IMR-90 (cell line): ENCODE measurements at regions not wholly inside any gene's neighbourhood (a gene's known extent, or its start where the extent isn't known, plus 50 kb on each side); places are given as distances from the start of the nearest gene placed in this dataset.

Experiments
- ATAC-seq: fragments of 200-7000 bp; cut with Tn5 transposase; 2 replicates; pipeline ENCODE4 v1.9.1; 2020; ENCODE audit warnings: low read depth, mild to moderate bottlenecking, moderate library complexity
- BruUV-seq: library from RNA; stranded (reverse); fragments of 400-500 nt; replicated peaks from 2 replicates; lab custom pipeline; 2021; lab: Mats Ljungman, UMichigan
- CTCF ChIA-PET: fragments of 300-600 bp; formaldehyde crosslinking; extraction: SDS; loops from one replicate; lab custom pipeline; 2021; ENCODE audit warnings: antibody characterized with exemption; lab: Yijun Ruan, JAX
- POLR2A ChIA-PET: fragments of 300-600 bp; sonication (Branson Sonifier 250); formaldehyde crosslinking; loops from one replicate; lab custom pipeline; 2022; ENCODE audit warnings: antibody characterized with exemption; ENCODE audit not compliant: unreplicated experiment; lab: Charles Lee
- DNase-seq: peaks from one replicate; pipeline ENCODE4 v3.0.0; 2013
- H2AFZ ChIP-seq: replicated peaks from 2 replicates; pipeline ENCODE3; 2013; ENCODE audit warnings: low read length, mild to moderate bottlenecking; ENCODE audit not compliant: poor library complexity
- H2AK5ac ChIP-seq: 2 replicates; pipeline ENCODE4 v1.6.1; 2013; ENCODE audit warnings: low read depth, low read length, inconsistent platforms
- H2AK9ac ChIP-seq: replicated peaks from 2 replicates; pipeline ENCODE3; 2013; ENCODE audit warnings: mild to moderate bottlenecking, low read depth, low read length, moderate library complexity; ENCODE audit not compliant: poor library complexity
- H2BK120ac ChIP-seq: 2 replicates; pipeline ENCODE4 v1.6.1; 2013; ENCODE audit warnings: low read depth, low read length, inconsistent platforms
- H2BK15ac ChIP-seq: 3 replicates; pipeline ENCODE4 v1.6.1; 2013; ENCODE audit warnings: low read depth, low read length, inconsistent platforms
- H2BK20ac ChIP-seq: 2 replicates; pipeline ENCODE4 v1.6.1; 2013; ENCODE audit warnings: low read depth, mild to moderate bottlenecking, inconsistent platforms, low read length, moderate library complexity
- H2BK5ac ChIP-seq: 2 replicates; pipeline ENCODE4 v1.6.1; 2013; ENCODE audit warnings: mild to moderate bottlenecking, low read depth, low read length, inconsistent platforms; ENCODE audit not compliant: poor library complexity, severe bottlenecking
- H3K14ac ChIP-seq: replicated peaks from 2 replicates; pipeline ENCODE4 v1.6.1; 2013; ENCODE audit warnings: low read depth, low read length, inconsistent platforms
- H3K18ac ChIP-seq: 2 replicates; pipeline ENCODE4 v1.6.1; 2013; ENCODE audit warnings: low read depth, low read length, control low read depth
- H3K23ac ChIP-seq: 2 replicates; pipeline ENCODE4 v1.6.1; 2013; ENCODE audit warnings: low read depth, low read length, inconsistent platforms
- H3K27ac ChIP-seq: 2 replicates; pipeline ENCODE4 v1.5.1; 2013; ENCODE audit warnings: mild to moderate bottlenecking, control low read depth, low read length; ENCODE audit not compliant: insufficient read depth
- H3K27me3 ChIP-seq: 2 replicates; pipeline ENCODE4 v1.6.1; 2013; ENCODE audit warnings: low read length; ENCODE audit not compliant: control insufficient read depth, insufficient read depth
- H3K36me3 ChIP-seq: 2 replicates; pipeline ENCODE4 v1.6.1; 2013; ENCODE audit warnings: low read length, mixed read lengths; ENCODE audit not compliant: control insufficient read depth, insufficient read depth
- H3K4ac ChIP-seq: 2 replicates; pipeline ENCODE4 v1.6.1; 2013; ENCODE audit warnings: low read depth, low read length, inconsistent platforms
- H3K4me1 ChIP-seq: 2 replicates; pipeline ENCODE4 v1.6.1; 2013; ENCODE audit warnings: low read length, mixed read lengths; ENCODE audit not compliant: control insufficient read depth, insufficient read depth
- H3K4me2 ChIP-seq: 2 replicates; pipeline ENCODE4 v1.6.1; 2013; ENCODE audit warnings: low read depth, mild to moderate bottlenecking, control low read depth, low read length, moderate library complexity
- H3K4me3 ChIP-seq: 2 replicates; pipeline ENCODE4 v1.5.1; 2013; ENCODE audit warnings: low read depth, mild to moderate bottlenecking, control low read depth, low read length, moderate library complexity; ENCODE audit not compliant: insufficient read depth
- H3K56ac ChIP-seq: 2 replicates; pipeline ENCODE4 v1.6.1; 2013; ENCODE audit warnings: low read length, inconsistent platforms; ENCODE audit not compliant: insufficient read depth; ENCODE audit errors: extremely low read depth
- H3K79me1 ChIP-seq, 2 experiments: 2 replicates each; pipeline ENCODE4 v1.6.1; 2013; ENCODE audit warnings: low read length in 2 of 2, inconsistent platforms in 1 of 2, low read depth in 1 of 2
- H3K9ac ChIP-seq: 2 replicates; pipeline ENCODE4 v1.6.1; 2013; ENCODE audit warnings: low read depth, low read length, control low read depth
- H3K9me1 ChIP-seq: 2 replicates; pipeline ENCODE4 v1.6.1; 2013; ENCODE audit warnings: low read length, inconsistent platforms; ENCODE audit not compliant: insufficient read depth
- H3K9me3 ChIP-seq: 2 replicates; pipeline ENCODE4 v1.6.1; 2013; ENCODE audit warnings: low read length; ENCODE audit not compliant: control insufficient read depth, insufficient read depth
- H4K20me1 ChIP-seq: 2 replicates; pipeline ENCODE4 v1.6.1; 2013; ENCODE audit warnings: low read length, inconsistent platforms; ENCODE audit not compliant: insufficient read depth
- H4K5ac ChIP-seq: 2 replicates; pipeline ENCODE4 v1.6.1; 2013; ENCODE audit warnings: mild to moderate bottlenecking, low read depth, low read length, control low read depth
- H4K8ac ChIP-seq, 2 experiments: 2 replicates each; pipeline ENCODE4 v1.6.1; 2013; ENCODE audit warnings: low read depth in 2 of 2, low read length in 2 of 2, control low read depth in 1 of 2, inconsistent platforms in 1 of 2
- H4K91ac ChIP-seq: 2 replicates; pipeline ENCODE4 v1.6.1; 2013; ENCODE audit warnings: low read depth, low read length, inconsistent platforms; ENCODE audit not compliant: insufficient read depth
- BHLHE40 ChIP-seq: fragments of 150-350 bp; IDR thresholded peaks from 2 replicates; pipeline ENCODE4 v1.6.1; 2016; ENCODE audit warnings: mild to moderate bottlenecking, low read depth, low read length
- CEBPB ChIP-seq: IDR thresholded peaks from 2 replicates; pipeline ENCODE4 v1.6.1; 2012; ENCODE audit warnings: low read depth, low read length, improper control_type of control experiment
- CHD1 ChIP-seq: IDR thresholded peaks from 2 replicates; pipeline ENCODE4 v1.6.1; 2012; ENCODE audit warnings: low read depth, low read length, improper control_type of control experiment
- CTCF ChIP-seq: conservative IDR thresholded peaks from 2 replicates; pipeline ENCODE4 v1.5.1; 2012; ENCODE audit warnings: mild to moderate bottlenecking, low read depth, low read length, improper control_type of control experiment
- ELK1 ChIP-seq: fragments of 150-350 bp; IDR thresholded peaks from 2 replicates; pipeline ENCODE4 v1.6.1; 2016; ENCODE audit warnings: low read depth, mild to moderate bottlenecking, low read length, moderate library complexity, borderline replicate concordance
- FOS ChIP-seq: fragments of 150-350 bp; IDR thresholded peaks from 2 replicates; pipeline ENCODE4 v1.6.1; 2016; ENCODE audit warnings: low read depth, low read length
- MAFK ChIP-seq: IDR thresholded peaks from 2 replicates; pipeline ENCODE4 v1.6.1; 2012; ENCODE audit warnings: low read depth, low read length, improper control_type of control experiment
- NFE2L2 ChIP-seq: fragments of 150-350 bp; IDR thresholded peaks from 2 replicates; pipeline ENCODE4 v1.6.1; 2016; ENCODE audit warnings: low read depth, mild to moderate bottlenecking, low read length
- POLR2A ChIP-seq: IDR thresholded peaks from 2 replicates; pipeline ENCODE4 v1.6.1; 2012; ENCODE audit warnings: mild to moderate bottlenecking, low read depth, low read length
- RAD21 ChIP-seq: IDR thresholded peaks from 2 replicates; pipeline ENCODE4 v1.6.1; 2012; ENCODE audit warnings: low read length, improper control_type of control experiment
- RFX5 ChIP-seq: IDR thresholded peaks from 2 replicates; pipeline ENCODE4 v1.8.0; 2012; ENCODE audit warnings: low read depth, mild to moderate bottlenecking, low read length, moderate library complexity
- SMC3 ChIP-seq: fragments of 150-350 bp; IDR thresholded peaks from 2 replicates; pipeline ENCODE4 v1.6.1; 2016; ENCODE audit warnings: low read depth, mild to moderate bottlenecking, antibody characterized with exemption, low read length, moderate library complexity
- dilution Hi-C: fragments of 300-500 bp; cut with HindIII; formaldehyde crosslinking; loops from one replicate; pipeline ENCODE4 v1.14.3; 2018; ENCODE audit warnings: low sequenced_read_pairs; ENCODE audit not compliant: unreplicated experiment
- in situ Hi-C: fragments of 300-500 bp; cut with MboI; formaldehyde crosslinking; loops from 3 replicates; pipeline ENCODE4 v1.14.3; 2019; ENCODE audit warnings: low sequenced_read_pairs, inconsistent platforms, mixed read lengths
- intact Hi-C: fragments of 100-400 bp; cut with micrococcal nuclease; formaldehyde crosslinking; loops from 2 replicates; pipeline ENCODE4 v1.10.0; 2022

- no peak for ATAC-seq
- TF ChIP-seq CHD1 (no peak), NFE2L2 (no peak), RFX5 (no peak), ELK1 (no peak), RAD21 (no peak), SMC3 (no peak), MAFK (no peak), CEBPB (no peak), FOS (no peak), POLR2A (no peak), CTCF (no peak), BHLHE40 (no peak)
- H3K18ac ChIP-seq: no peak overlapping the region
- in situ Hi-C loops: no loop called here
- no peak overlapping the region for H4K91ac ChIP-seq
- no peak overlapping the region for H3K4me3 ChIP-seq
- H3K27ac ChIP-seq: no peak overlapping the region
- H3K9me1 ChIP-seq: no peaks in the 10 kb centered on the region
- no peaks in the 10 kb centered on the region for H3K36me3 ChIP-seq
- no peak overlapping the region for H3K14ac ChIP-seq
- H3K4me1 ChIP-seq: peaks cover 6% of the 10 kb centered on the region; the same call in 1 of the 2 replicates
- H3K9me3 ChIP-seq: no peaks in the 10 kb centered on the region; the same call in 1 of the 2 replicates
- no TSS peak for BruUV-seq
- dilution Hi-C loops: no loop called here
- no peak overlapping the region for H3K23ac ChIP-seq
- no peak overlapping the region for H2AK5ac ChIP-seq
- intact Hi-C loops: no loop called here
- no peak overlapping the region for H2BK15ac ChIP-seq
- no peak overlapping the region for H4K8ac ChIP-seq
- no peak overlapping the region for H3K4ac ChIP-seq
- H2BK120ac ChIP-seq: no peak overlapping the region
- H3K56ac ChIP-seq: no peak overlapping the region
- DNase-seq: no peak
- no peak overlapping the region for H3K9ac ChIP-seq
- H2BK5ac ChIP-seq: no peak overlapping the region
- H2AK9ac ChIP-seq: no peak overlapping the region
- no peaks in the 10 kb centered on the region for H4K20me1 ChIP-seq
- H2BK20ac ChIP-seq: no peak overlapping the region
- CTCF ChIA-PET: no interaction called here
- H3K79me1 ChIP-seq: no peaks in the 10 kb centered on the region
- H3K27me3 ChIP-seq: no peaks in the 10 kb centered on the region
- H2AFZ ChIP-seq: no peak overlapping the region
- H3K4me2 ChIP-seq: no peak overlapping the region
- POLR2A ChIA-PET: no interaction called here
- no peak overlapping the region for H4K5ac ChIP-seq
These were observed 286.4 kb upstream of the TNC start for GRCh38 chr9:115404311-115404710.
